Heart left ventricle (tissue), 16 donors: ENCODE measurements at regions not wholly inside any gene's neighbourhood (a gene's known extent, or its start where the extent isn't known, plus 50 kb on each side); places are given as distances from the start of the nearest gene placed in this dataset.

Source experiments
- ATAC-seq, 4 donors: fragments of 200-7000 bp; cut with Tn5 transposase; one replicate each; pipeline ENCODE4 v1.9.1; 2020 to 2022; ENCODE audit warnings: moderate library complexity in 4 of 4, mild to moderate bottlenecking in 3 of 4, moderate number of reproducible peaks in 1 of 4
- DNase-seq, 5 donors: peaks; one replicate each; pipeline ENCODE4 v3.0.0-alpha.2; 2020
- H3K27ac ChIP-seq, 12 donors: fragments of 200-600 bp; sonication (generic) in 4 of 12; one replicate each; pipeline versions ENCODE4 v1.5.0 to v1.8.0; 2016 to 2022; ENCODE audit warnings: mild to moderate bottlenecking in 2 of 12
- H3K27me3 ChIP-seq, 9 donors: fragments of 200-600 bp; sonication (generic) in 2 of 9; one replicate each; pipeline versions ENCODE4 v1.5.1 to v1.8.0; 2016 to 2022; ENCODE audit warnings: mild to moderate bottlenecking in 3 of 9
- H3K36me3 ChIP-seq, 9 donors: fragments of 200-600 bp; sonication (generic) in 2 of 9; one replicate each; pipeline versions ENCODE4 v1.5.0 to v1.8.0; 2018 to 2022; ENCODE audit warnings: mild to moderate bottlenecking in 2 of 9
- H3K4me1 ChIP-seq, 12 donors: fragments of 200-600 bp; sonication (generic) in 4 of 12; one replicate each; pipeline versions ENCODE4 v1.5.0 to v1.8.0; 2016 to 2022; ENCODE audit warnings: mild to moderate bottlenecking in 3 of 12
- H3K4me3 ChIP-seq, 12 donors: fragments of 200-600 bp; sonication (generic) in 4 of 12; one replicate each; pipeline versions ENCODE4 v1.5.0 to v1.8.0; 2017 to 2022; ENCODE audit warnings: mild to moderate bottlenecking in 9 of 12, moderate library complexity in 4 of 12
- H3K9me3 ChIP-seq, 12 donors: fragments of 200-600 bp; sonication (generic) in 4 of 12; one replicate each; pipeline versions ENCODE4 v1.5.0 to v1.8.0; 2016 to 2022; ENCODE audit warnings: mild to moderate bottlenecking in 1 of 12
- CTCF ChIP-seq, 12 donors: fragments of 200-600 bp; sonication (generic) in 4 of 12; IDR thresholded peaks; one replicate each; pipeline versions ENCODE4 v1.5.0 to v1.8.0; 2018 to 2022; ENCODE audit warnings: antibody characterized with exemption in 12 of 12, mild to moderate bottlenecking in 5 of 12
- POLR2A ChIP-seq, 2 donors: fragments of 450-650 bp; IDR thresholded peaks; one replicate each; pipeline ENCODE4 v1.6.1; 2017; ENCODE audit warnings: antibody characterized with exemption in 2 of 2, mild to moderate bottlenecking in 2 of 2, moderate library complexity in 2 of 2
- WGBS, 4 donors: extraction: QIAGEN DNeasy Blood & Tissue Kit in 2 of 4; methylation state at CpG; one replicate each; pipeline versions ENCODE4 v1.1.5 to v1.1.7; 2013 to 2018; 5-methylcytosine and 5-hydroxymethylcytosine counted together
- intact Hi-C, 10 donors: fragments of 100-400 bp; cut with DNase I; formaldehyde crosslinking; loops; one replicate each; pipeline versions ENCODE4 v1.11.1 to v1.14.2; 2022
- donor health status: ischemic (EF 13 %, LVEDD 7.1; RV severe dilation, severe dysfunction).
- donor health status: healthy with polysubstance abuse.
- donor health status: DM: no; HTN: yes; CAD: no.
- donor health status: DM: no; HTN: no; CAD: no.
- donor health status: ischemic (EF 25% LVEDD 6.9; RV normal size, moderate dysfunction).
- donor health status: ischemic (EF 25% LVEDD 5.7; RV mildly dilated, moderate dysfunction).
- donor health status: healthy.
- donor health status: DM: yes; HTN: yes; CAD: no.
- donor health status: ischemic (EF 35%, LVEDD 5.7; RV mildly dilated, moderate dysfunction).
- donor health status: nonischemic (EF 11% LVEDD 7.7; RV severe dilation, severe dysfunction).
- donor health status: DM: yes; HTN: yes; CAD: no.
- donor health status: PGD.
- donor health status: ischemic (EF 29% LVEDD 5.4; RV normal size, mild dysfunction).
- donor health status: nonischemic (EF 23%, LVEDD 6.1; RV moderate dilation, normal function).

DNA sequence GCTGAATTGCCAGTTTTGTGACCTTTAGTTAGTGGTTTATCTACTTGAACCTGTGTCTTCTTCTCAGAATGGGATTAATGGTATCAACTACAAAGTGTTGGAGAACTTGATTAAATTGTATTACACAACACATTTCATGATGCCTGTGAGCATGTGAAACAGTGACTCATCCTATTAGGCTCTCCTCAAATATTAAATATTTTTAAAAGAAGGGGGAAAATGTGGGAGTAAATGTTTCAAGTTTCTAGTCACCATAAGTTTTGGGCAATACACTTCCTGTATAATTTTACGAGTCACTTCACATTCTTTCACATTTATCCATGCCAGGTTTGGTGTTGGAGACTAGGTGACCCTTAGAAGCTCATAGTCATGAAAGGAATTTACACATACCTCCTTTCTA lies 147.0 kb downstream of the HS3ST1 start:
- intact Hi-C loops: no loop called here
- 62 to 73% (median 66%) methylated on average over 1 of the region's 1 CpG for WGBS, 4 donors
- Histone ChIP-seq H3K4me3 (no peak overlapping the region), H3K27ac (no peak overlapping the region), H3K36me3 (no peaks in the 10 kb centered on the region), H3K4me1 (no peaks in the 10 kb centered on the region), H3K9me3 (peaks cover 0 to 4% (median 0%) of the 10 kb centered on the region in 12 donors), H3K27me3 (peaks cover 0 to 10% (median 0%) of the 10 kb centered on the region in 9 donors)
- TF ChIP-seq CTCF (IDR thresholded peaks at IDR 0.05): no peak
- TF ChIP-seq POLR2A (IDR thresholded peaks at IDR 0.05): no peak
- DNase-seq: no peak
- ATAC-seq: no peak

DNA sequence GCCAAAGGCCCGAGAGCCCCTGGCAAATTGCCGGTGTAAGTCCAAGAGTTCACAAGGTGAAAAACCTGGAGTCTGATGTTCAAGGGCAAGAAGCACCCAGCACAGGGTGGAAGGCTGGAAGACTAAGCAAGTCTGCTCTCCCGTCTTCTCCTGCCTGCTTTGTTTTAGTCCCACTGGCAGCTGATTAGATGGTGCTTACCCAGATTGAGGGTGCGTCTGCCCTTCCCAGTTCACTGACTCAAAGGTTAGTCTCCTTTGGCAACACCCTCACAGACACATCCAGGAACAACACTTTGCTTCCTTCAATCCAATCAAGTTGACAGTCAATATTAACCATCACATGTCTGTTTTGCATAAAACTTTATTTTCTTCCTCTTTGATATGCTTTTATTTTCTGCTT lies 157.4 kb downstream of the HS3ST1 start:
- Histone ChIP-seq H3K36me3 (no peaks in the 10 kb centered on the region), H3K4me1 (no peaks in the 10 kb centered on the region), H3K27ac (no peak overlapping the region), H3K4me3 (no peak overlapping the region), H3K9me3 (peaks cover 0 to 5% (median 0%) of the 10 kb centered on the region in 12 donors), H3K27me3 (no peaks in the 10 kb centered on the region)
- TF ChIP-seq CTCF (IDR thresholded peaks at IDR 0.05): no peak
- no peak for TF ChIP-seq POLR2A (IDR thresholded peaks at IDR 0.05)
- intact Hi-C loops: no loop called here
- no peak for ATAC-seq
- DNase-seq: no peak
- WGBS, 4 donors: 66 to 80% (median 72%) methylated on average over 4 of the region's 4 CpGs

DNA sequence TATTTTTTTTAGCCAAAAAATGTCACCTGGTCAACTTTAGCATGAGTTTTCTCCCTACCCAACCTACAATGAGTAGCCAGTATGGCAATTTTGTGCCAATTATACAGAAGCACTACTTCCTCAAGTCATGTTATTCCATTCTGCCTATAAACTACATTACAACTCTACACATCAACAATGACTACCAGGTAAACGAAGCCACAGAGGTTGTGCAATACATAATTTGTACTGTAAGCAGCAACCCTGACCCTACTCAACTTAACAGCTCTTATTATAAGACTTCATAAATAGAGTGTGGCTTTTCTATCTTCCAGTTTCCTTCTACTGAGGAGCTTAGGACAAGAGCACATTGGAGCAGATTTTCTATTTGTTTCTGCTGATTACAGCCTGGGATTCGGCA lies 160.5 kb downstream of the HS3ST1 start:
- WGBS, 4 donors: 70 to 80% (median 72%) methylated on average over 2 of the region's 2 CpGs
- H3K4me3 ChIP-seq: no peak overlapping the region
- no peaks in the 10 kb centered on the region for H3K4me1 ChIP-seq
- TF ChIP-seq POLR2A (IDR thresholded peaks at IDR 0.05) (no peak), CTCF (IDR thresholded peaks at IDR 0.05) (no peak)
- intact Hi-C loops: no loop called here
- H3K27ac ChIP-seq: no peak overlapping the region
- ATAC-seq (no peak), DNase-seq (no peak)
- H3K9me3 ChIP-seq: peaks cover 0 to 10% (median 0%) of the 10 kb centered on the region in 12 donors
- H3K27me3 ChIP-seq: no peaks in the 10 kb centered on the region
- no peaks in the 10 kb centered on the region for H3K36me3 ChIP-seq

DNA sequence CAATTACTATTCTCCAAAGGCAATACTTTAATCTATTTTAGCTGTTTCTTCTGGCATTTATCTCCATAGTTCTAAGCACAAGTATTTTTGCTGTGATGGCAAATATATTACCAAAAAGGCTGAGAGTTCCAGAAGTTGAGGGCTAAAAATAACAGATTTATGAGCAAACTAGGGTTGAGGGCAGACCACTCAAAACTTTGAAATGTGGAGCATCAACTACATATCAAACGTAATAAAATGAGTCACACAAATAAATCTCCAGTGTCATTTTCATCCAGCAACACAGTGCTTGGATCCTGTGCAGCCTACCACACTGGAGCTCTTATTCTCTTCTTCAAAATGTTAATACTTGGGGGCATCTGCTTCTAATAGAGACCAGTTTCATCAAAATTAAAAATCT lies 163.9 kb downstream of the HS3ST1 start:
- intact Hi-C loops: no loop called here

More for the DNA sequence above, 163.9 kb downstream of the HS3ST1 start:
- Histone ChIP-seq H3K4me3 (no peak overlapping the region), H3K4me1 (no peaks in the 10 kb centered on the region), H3K36me3 (no peaks in the 10 kb centered on the region), H3K27me3 (no peaks in the 10 kb centered on the region), H3K27ac (no peak overlapping the region), H3K9me3 (peaks cover 0 to 10% (median 0%) of the 10 kb centered on the region in 12 donors)
- no peak for TF ChIP-seq CTCF (IDR thresholded peaks at IDR 0.05)
- no peak for TF ChIP-seq POLR2A (IDR thresholded peaks at IDR 0.05)
- ATAC-seq: no peak
- 62 to 75% (median 72%) methylated on average over 1 of the region's 1 CpG for WGBS, 4 donors
- DNase-seq: no peak
